Endothelial cell of umbilical vein (primary cell): ENCODE measurements at regions not wholly inside any gene's neighbourhood (a gene's known extent, or its start where the extent isn't known, plus 50 kb on each side); places are given as distances from the start of the nearest gene placed in this dataset.

Experiments used
- BruUV-seq: library from RNA; stranded (reverse); fragments of 400-500 nt; replicated peaks from 2 replicates; lab custom pipeline; 2021; lab: Mats Ljungman, UMichigan
- CTCF ChIA-PET: fragments of 300-600, 350-600 bp; sonication (Branson Sonifier 250); formaldehyde crosslinking; loops from one replicate; lab custom pipeline; 2021; ENCODE audit warnings: antibody characterized with exemption, inconsistent platforms; lab: Charles Lee
- POLR2A ChIA-PET: fragments of 300-600, 350-600 bp; sonication (Branson Sonifier 250); formaldehyde crosslinking; loops from one replicate; lab custom pipeline; 2021; ENCODE audit warnings: antibody characterized with exemption, inconsistent platforms; lab: Charles Lee
- DNase-seq: peaks from one replicate; pipeline ENCODE4 v3.0.0-alpha.2; 2011; ENCODE audit warnings: low read depth, low spot score
- FAIRE-seq: peaks from 2 replicates; lab custom pipeline; 2011; peaks lifted over from hg19 to GRCh38; lab: Jason Lieb, UNC
- H2AFZ ChIP-seq: 2 replicates; pipeline ENCODE4 v1.6.0; 2012; ENCODE audit warnings: low read depth, low read length, control low read depth, inconsistent platforms
- H3K27ac ChIP-seq: 2 replicates; pipeline ENCODE4 v1.5.1; 2011; ENCODE audit warnings: low read depth, mild to moderate bottlenecking, control low read depth, low read length, moderate library complexity; ENCODE audit not compliant: insufficient read depth
- H3K27me3 ChIP-seq, 2 experiments: 2 replicates each; pipeline versions ENCODE4 v1.6.0 to v1.6.1; 2011; ENCODE audit warnings: low read length in 2 of 2, mixed read lengths in 1 of 2; ENCODE audit not compliant: control insufficient read depth in 2 of 2, insufficient read depth in 2 of 2
- H3K36me3 ChIP-seq, 2 experiments: 2 replicates in 1 of 2; 3 replicates in 1 of 2; pipeline ENCODE4 v1.5.1; 2011; ENCODE audit warnings: low read length in 2 of 2, mild to moderate bottlenecking in 1 of 2, moderate library complexity in 1 of 2; ENCODE audit not compliant: control insufficient read depth in 2 of 2, insufficient read depth in 2 of 2; ENCODE audit errors: extremely low read depth in 1 of 2
- H3K4me1 ChIP-seq: 3 replicates; pipeline ENCODE4 v1.5.1; 2011; ENCODE audit warnings: mild to moderate bottlenecking, low read length; ENCODE audit not compliant: control insufficient read depth, insufficient read depth; ENCODE audit errors: extremely low read depth
- H3K4me2 ChIP-seq: 2 replicates; pipeline ENCODE4 v1.6.1; 2011; ENCODE audit warnings: low read length, control low read depth, mixed read lengths; ENCODE audit not compliant: insufficient read depth
- H3K4me3 ChIP-seq, 3 experiments: fragments of 200-600 bp in 1 of 3; sonication (generic), shearing (Covaris generic) in 1 of 3; replicated peaks in 1 of 3; 2 replicates each; pipeline ENCODE4 v1.5.1; 2011 to 2016; ENCODE audit warnings: control low read depth in 3 of 3, low read length in 3 of 3, mild to moderate bottlenecking in 2 of 3, inconsistent platforms in 1 of 3, low read depth in 1 of 3, moderate library complexity in 1 of 3; ENCODE audit not compliant: insufficient read depth in 1 of 3
- H3K79me2 ChIP-seq: 2 replicates; pipeline ENCODE4 v1.6.0; 2012; ENCODE audit warnings: low read length, inconsistent platforms; ENCODE audit not compliant: control insufficient read depth, insufficient read depth
- H3K9ac ChIP-seq: replicated peaks from 2 replicates; pipeline ENCODE3; 2011; ENCODE audit warnings: low read length, control low read depth; ENCODE audit not compliant: insufficient read depth; ENCODE audit errors: extremely low read depth
- H3K9me1 ChIP-seq: replicated peaks from 3 replicates; pipeline ENCODE4 v1.6.0; 2011; ENCODE audit warnings: mild to moderate bottlenecking, low read length; ENCODE audit not compliant: control insufficient read depth, insufficient read depth; ENCODE audit errors: extremely low read depth
- H3K9me3 ChIP-seq: replicated peaks from 2 replicates; pipeline ENCODE4 v1.5.1; 2012; ENCODE audit warnings: low read length, inconsistent platforms; ENCODE audit not compliant: control insufficient read depth, insufficient read depth
- H4K20me1 ChIP-seq: replicated peaks from 2 replicates; pipeline ENCODE3; 2011; ENCODE audit warnings: mild to moderate bottlenecking, low read length; ENCODE audit not compliant: control insufficient read depth, insufficient read depth; ENCODE audit errors: extremely low read depth
- CTCF ChIP-seq, 2 donors: IDR thresholded peaks; 1 replicate in 1 of 2; 2 replicates in 1 of 2; pipeline ENCODE4 v1.5.1; 2011; ENCODE audit warnings: low read length in 2 of 2, mild to moderate bottlenecking in 2 of 2, moderate library complexity in 2 of 2, control low read depth in 1 of 2, inconsistent platforms in 1 of 2, low read depth in 1 of 2; ENCODE audit not compliant: insufficient read depth in 1 of 2; ENCODE audit errors: extremely low read depth in 1 of 2
- EZH2 ChIP-seq: IDR thresholded peaks from 2 replicates; pipeline ENCODE4 v1.6.1; 2012; ENCODE audit warnings: borderline replicate concordance, low read depth, mild to moderate bottlenecking, moderate library complexity, low read length, inconsistent platforms; ENCODE audit not compliant: severe bottlenecking
- FOS ChIP-seq: IDR thresholded peaks from 2 replicates; pipeline ENCODE4 v1.6.1; 2011; ENCODE audit warnings: mild to moderate bottlenecking, low read length, moderate library complexity, borderline replicate concordance; ENCODE audit not compliant: insufficient read depth
- GATA2 ChIP-seq: IDR thresholded peaks from 2 replicates; pipeline ENCODE4 v1.7.0; 2011; ENCODE audit warnings: low read depth, mild to moderate bottlenecking, moderate library complexity, mixed read lengths, low read length; ENCODE audit not compliant: insufficient read length, insufficient read depth
- JUN ChIP-seq: IDR thresholded peaks from 2 replicates; pipeline ENCODE4 v1.6.1; 2011; ENCODE audit warnings: borderline replicate concordance, low read depth; ENCODE audit not compliant: insufficient read length, insufficient read depth
- MAX ChIP-seq: IDR thresholded peaks from 2 replicates; pipeline ENCODE4 v1.6.1; 2011; ENCODE audit not compliant: insufficient read depth, insufficient read length
- MYC ChIP-seq: IDR thresholded peaks from one replicate; pipeline ENCODE4 v1.6.1; 2011; ENCODE audit warnings: mild to moderate bottlenecking, low read depth, low read length
- POLR2A ChIP-seq: IDR thresholded peaks from 2 replicates; pipeline ENCODE4 v1.6.1; 2012; ENCODE audit warnings: low read depth, mild to moderate bottlenecking, control low read depth, low read length
- POLR2AphosphoS5 ChIP-seq: IDR thresholded peaks from 2 replicates; pipeline ENCODE4 v1.6.1; 2012; ENCODE audit warnings: low read depth, mild to moderate bottlenecking, control low read depth, low read length, moderate library complexity; ENCODE audit not compliant: insufficient read depth
- dilution Hi-C: fragments of 300-500 bp; cut with MboI; formaldehyde crosslinking; loops from one replicate; pipeline ENCODE4 v1.15.0; 2019; ENCODE audit warnings: low sequenced_read_pairs; ENCODE audit not compliant: extremely low pct_ligation_motif_present
- intact Hi-C: fragments of 100-400 bp; cut with micrococcal nuclease; formaldehyde crosslinking; loops from one replicate; pipeline ENCODE4 v1.10.0; 2022

DNA sequence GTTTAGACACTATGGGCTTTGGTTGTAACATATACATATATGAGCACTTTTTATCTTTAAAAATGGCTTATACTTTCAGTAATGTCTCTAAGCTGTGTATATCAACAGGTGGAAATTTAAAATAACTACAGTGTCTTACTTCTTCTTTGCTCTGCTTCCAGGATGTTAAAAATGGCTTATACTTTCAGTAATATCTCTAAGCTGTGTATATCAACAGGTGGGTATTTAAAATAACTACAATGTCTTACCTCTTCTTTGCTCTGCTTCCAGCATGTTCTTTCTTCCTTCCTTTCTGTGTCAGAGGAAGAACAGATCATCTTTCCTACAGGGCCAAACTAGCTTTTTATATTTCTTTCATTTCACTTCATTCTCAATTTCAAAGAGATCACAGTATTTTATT lies 689.6 kb downstream of the EPHA4 start:
- Histone ChIP-seq H3K36me3 (no peaks in the 10 kb centered on the region), H3K4me2 (no peak overlapping the region), H3K27me3 (no peaks in the 10 kb centered on the region), H3K9ac (no peak overlapping the region), H2AFZ (no peak overlapping the region), H4K20me1 (no peaks in the 10 kb centered on the region), H3K79me2 (no peaks in the 10 kb centered on the region), H3K9me3 (no peaks in the 10 kb centered on the region), H3K4me3 (no peak overlapping the region), H3K9me1 (no peaks in the 10 kb centered on the region), H3K27ac (no peak overlapping the region), H3K4me1 (no peaks in the 10 kb centered on the region)
- FAIRE-seq (no peak), DNase-seq (no peak)
- intact Hi-C loops: no loop called here
- ChIA-PET POLR2A (no interaction called here), CTCF (interaction anchor here (1.3 to 1.8 kb wide), 2 partner anchors 9 to 23 kb away, joined by 3 to 4 read pairs; no protein-coding TSS in a partner anchor)
- TF ChIP-seq GATA2: no peak
- no peak for TF ChIP-seq CTCF (IDR thresholded peaks at IDR 0.05; ENCODE audit: extremely low read depth in 1 of 2, insufficient read depth in 1 of 2, low read depth in 1 of 2, low read length in 2 of 2)
- TF ChIP-seq POLR2AphosphoS5: no peak
- no peak for TF ChIP-seq MAX
- TF ChIP-seq FOS: no peak
- TF ChIP-seq MYC: no peak
- TF ChIP-seq POLR2A: no peak
- no peak for TF ChIP-seq JUN
- TF ChIP-seq EZH2: no peak
- dilution Hi-C loops: no loop called here
- no TSS peak for BruUV-seq
